VCaP (cell line): ENCODE measurements at regions not wholly inside any gene's neighbourhood (a gene's known extent, or its start where the extent isn't known, plus 50 kb on each side); places are given as distances from the start of the nearest gene placed in this dataset.

ENCODE experiments used
- H3K27ac ChIP-seq: fragments of 450-650 bp; 2 replicates; pipeline ENCODE4 v1.5.1; 2017
- CTCF ChIP-seq: fragments of 450-650 bp; conservative IDR thresholded peaks from 2 replicates; pipeline ENCODE4 v1.5.1; 2017; ENCODE audit warnings: mild to moderate bottlenecking, moderate library complexity

GRCh38 chr14:89609500-89610100 is 192.6 kb upstream of the FOXN3 start:
- TF ChIP-seq CTCF = no peak
- H3K27ac ChIP-seq = no peak overlapping the region

- H3K27ac ChIP-seq = no peak overlapping the region
- no peak for TF ChIP-seq CTCF
These were observed 190.4 kb upstream of the FOXN3 start for GRCh38 chr14:89607453-89607852.

GRCh38 chr14:89603938-89604480 is 187.0 kb upstream of the FOXN3 start:
- TF ChIP-seq CTCF = no peak
- peak overlapping the region; percentile 22; the same call in 1 of the 2 replicates for H3K27ac ChIP-seq

- no peak overlapping the region for H3K27ac ChIP-seq
- no peak for TF ChIP-seq CTCF
These were observed 184.2 kb upstream of the FOXN3 start for GRCh38 chr14:89600950-89601826.

GRCh38 chr14:89600029-89600428 is 183.0 kb upstream of the FOXN3 start:
- no peak overlapping the region for H3K27ac ChIP-seq
- TF ChIP-seq CTCF = no peak

GRCh38 chr14:89598548-89599186 is 181.6 kb upstream of the FOXN3 start:
- no peak for TF ChIP-seq CTCF
- H3K27ac ChIP-seq = no peak overlapping the region

- TF ChIP-seq CTCF = no peak
- no peak overlapping the region for H3K27ac ChIP-seq
These were observed 175.9 kb upstream of the FOXN3 start for GRCh38 chr14:89592961-89593360.
